Hippocampal formation (tissue), 2 donors: ENCODE measurements at regions not wholly inside any gene's neighbourhood (a gene's known extent, or its start where the extent isn't known, plus 50 kb on each side); places are given as distances from the start of the nearest gene placed in this dataset.

Source experiments
- DNase-seq, 2 donors: peaks; one replicate each; lab custom pipeline; 2025; lab: John Stamatoyannopoulos, UW

GRCh38 chrY:19357249-19357648 lies 387.3 kb downstream of the KDM5D start:
- no peak for DNase-seq

- no peak for DNase-seq
These were observed 387.8 kb downstream of the KDM5D start for GRCh38 chrY:19356735-19357134.

- DNase-seq: no peak
These were observed 389.7 kb downstream of the KDM5D start for GRCh38 chrY:19354857-19355173.

- DNase-seq: no peak
These were observed 390.3 kb downstream of the KDM5D start for GRCh38 chrY:19354061-19354856.

DNA sequence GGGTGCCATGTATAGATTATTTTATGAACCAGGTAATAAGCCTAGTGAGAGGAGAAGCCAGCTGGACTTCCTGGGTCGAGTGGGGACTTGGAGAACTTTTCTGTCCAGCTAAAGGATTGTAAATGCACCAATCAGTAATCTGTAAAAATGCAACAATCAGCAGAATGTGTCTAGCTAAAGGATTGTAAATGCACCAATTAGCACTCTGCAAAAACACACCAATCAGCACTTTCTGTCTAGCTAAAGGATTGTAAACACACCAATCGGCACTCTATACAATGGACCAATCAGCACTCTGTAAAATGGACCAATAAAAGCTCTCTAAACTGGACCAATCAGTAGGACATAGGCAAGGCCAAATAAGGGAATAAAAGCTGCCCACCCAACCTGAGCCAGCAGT lies 392.9 kb downstream of the KDM5D start:
- no peak for DNase-seq

GRCh38 chrY:19321701-19322100 lies 422.8 kb downstream of the KDM5D start:
- DNase-seq: no peak

GRCh38 chrY:19319135-19319534 lies 425.4 kb downstream of the KDM5D start:
- DNase-seq: no peak

DNA sequence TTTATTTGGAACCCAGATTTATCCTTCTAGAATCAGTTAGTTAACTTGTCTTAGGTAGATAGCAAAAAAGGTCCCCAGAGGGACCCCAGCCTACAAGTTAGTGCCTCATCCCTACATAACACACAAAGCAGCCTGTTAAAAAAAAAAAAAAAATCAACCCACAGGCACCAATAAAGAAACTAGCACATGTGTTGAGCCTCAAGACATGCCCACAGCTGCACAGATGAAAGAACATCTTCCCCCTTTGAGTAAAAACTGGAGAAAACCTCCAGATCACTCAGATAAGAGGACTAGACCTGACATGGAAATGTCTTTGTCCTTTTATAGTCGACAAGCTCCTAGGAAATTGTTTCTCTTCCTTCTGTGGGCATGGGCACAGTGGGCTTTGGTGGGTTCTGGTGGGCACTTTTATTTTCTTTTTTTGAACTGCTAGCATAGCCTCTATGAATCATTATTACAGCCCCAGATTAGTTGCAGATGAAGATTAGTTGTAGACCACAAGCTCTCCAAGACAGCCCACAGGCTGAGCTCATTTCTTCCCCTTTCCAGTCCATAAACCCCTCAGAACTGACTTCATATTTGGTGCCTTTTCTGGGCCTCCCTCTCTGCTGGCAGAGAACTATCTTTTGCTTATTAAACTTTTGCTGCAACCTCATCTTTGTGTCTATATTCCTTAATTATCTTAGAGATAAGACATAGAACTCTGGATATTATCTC lies 427.1 kb downstream of the KDM5D start:
- no peak for DNase-seq

DNA sequence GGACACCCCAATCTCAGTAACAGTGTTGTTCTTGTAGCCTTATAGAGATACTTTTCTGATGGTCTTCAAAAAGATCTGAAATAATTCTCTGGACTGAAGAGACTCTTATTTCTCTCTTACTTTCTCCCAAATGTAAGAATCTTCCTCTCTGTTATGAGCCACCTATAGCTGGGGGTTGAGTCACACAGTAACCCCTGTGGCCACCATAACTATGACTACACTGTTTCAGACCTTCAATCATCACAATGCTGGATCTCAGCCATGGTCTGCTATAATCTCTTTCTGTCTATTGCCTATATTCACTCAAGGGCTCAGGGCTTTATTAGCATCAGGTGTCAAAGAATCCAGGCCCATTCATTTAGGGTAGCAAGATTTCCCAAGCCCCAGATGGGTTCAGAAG lies 436.9 kb downstream of the KDM5D start:
- DNase-seq: no peak

- no peak for DNase-seq
These were observed 441.4 kb downstream of the KDM5D start for GRCh38 chrY:19303136-19303535.

DNA sequence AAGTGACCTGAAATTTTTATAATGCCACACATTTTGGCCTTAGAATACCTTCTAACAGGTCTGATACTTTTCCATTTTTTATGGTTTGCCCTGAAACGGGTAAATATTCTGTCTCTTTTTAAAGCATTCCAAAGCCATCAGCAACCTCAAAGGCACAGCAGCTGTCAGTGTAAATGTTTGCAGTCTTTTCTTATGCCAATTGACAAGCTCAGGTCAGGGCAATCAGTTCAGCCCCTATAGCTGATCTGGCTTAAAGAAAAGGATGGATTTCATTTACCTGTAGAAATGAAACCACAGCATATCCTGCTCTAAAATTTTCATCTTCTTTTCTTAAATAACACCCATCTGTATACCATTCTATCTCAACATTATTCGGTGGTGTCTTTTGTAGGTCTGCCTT lies 453.6 kb downstream of the KDM5D start:
- DNase-seq: no peak

DNA sequence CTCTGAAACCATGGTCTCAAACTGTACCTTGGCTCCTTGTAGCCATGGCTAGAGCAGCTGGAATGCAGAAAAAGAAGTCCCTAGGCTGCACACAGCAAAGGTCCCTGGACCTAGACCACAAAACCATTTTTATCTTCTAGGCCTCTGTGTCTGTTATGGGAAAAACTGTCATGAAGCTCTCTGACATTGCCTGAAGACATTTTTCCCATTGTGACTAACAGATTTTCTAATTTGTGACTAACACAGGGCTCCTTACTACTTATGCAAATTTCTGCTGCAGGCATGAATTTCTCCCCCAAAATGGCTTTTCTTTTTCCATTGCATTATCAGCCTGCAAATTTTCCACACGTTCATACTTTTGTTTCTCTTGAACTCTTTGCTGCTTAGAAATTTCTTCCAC lies 470.4 kb downstream of the KDM5D start:
- DNase-seq: no peak

GRCh38 chrY:19268331-19268730 lies 476.2 kb downstream of the KDM5D start:
- no peak for DNase-seq

- DNase-seq: no peak
These were observed 479.1 kb downstream of the KDM5D start for GRCh38 chrY:19265404-19265803.

DNA sequence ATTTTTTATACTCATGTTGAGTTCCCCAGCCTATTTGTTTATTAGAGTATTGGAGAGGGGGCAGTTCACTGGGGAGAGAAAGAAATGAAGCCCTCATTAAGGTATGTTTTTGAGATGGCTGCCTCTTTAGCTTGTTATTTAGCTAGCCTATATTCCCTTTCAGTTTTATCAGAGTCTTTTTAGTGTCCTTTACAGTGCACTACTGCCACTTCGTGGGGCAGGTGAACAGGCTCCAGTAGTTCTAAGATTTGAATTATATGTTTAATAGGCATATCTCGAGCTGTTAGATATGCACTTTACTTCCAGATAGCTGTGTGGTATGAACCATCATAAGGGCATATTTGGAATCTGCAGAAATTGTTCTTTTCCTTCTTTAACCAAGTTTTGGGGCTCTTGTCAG lies 482.2 kb downstream of the KDM5D start:
- DNase-seq: no peak

- no peak for DNase-seq
These were observed 458.9 kb upstream of the HSFY2 start for GRCh38 chrY:19232276-19232994.

- DNase-seq: no peak
These were observed 447.2 kb upstream of the HSFY2 start for GRCh38 chrY:19220784-19221183.

- DNase-seq: no peak
These were observed 435.4 kb upstream of the HSFY2 start for GRCh38 chrY:19208915-19209314.

DNA sequence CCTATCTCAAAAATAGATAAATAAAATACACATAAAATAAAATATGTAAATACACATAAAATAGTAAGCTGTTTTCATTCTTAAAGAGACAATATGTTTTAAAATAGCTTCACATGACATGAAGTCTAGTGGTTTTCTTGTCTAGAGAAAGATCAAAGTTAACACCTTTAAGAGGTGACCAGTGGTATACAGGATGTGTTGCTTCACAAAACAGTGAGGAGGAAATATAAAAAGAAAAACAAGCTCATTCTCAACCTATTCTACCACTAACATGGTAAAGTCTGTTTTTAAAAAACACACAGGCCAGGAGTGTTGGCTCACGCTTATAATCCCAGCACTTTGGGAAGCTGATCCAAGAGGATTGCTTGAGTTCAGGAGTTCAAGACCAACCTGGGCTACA lies 433.5 kb upstream of the HSFY2 start:
- no peak for DNase-seq

DNA sequence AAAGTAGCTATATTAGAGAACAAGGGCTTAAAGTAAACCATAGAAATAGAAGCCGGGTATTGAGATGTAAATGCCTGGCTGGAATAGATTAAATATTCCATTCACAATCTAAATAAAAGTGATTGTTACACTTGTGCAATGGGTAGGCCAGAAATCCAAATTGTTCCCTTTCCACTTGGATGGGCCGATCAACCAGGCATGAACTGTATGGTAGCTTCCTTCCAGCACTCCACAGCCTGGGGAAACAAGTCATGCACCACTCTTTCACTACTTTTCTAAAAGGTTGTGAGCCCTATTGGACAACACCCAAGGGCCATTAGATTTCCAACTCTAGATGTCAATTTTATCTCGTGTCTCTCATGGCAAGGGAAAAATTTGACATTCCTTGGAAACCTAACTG lies 407.3 kb upstream of the HSFY2 start:
- no peak for DNase-seq

DNA sequence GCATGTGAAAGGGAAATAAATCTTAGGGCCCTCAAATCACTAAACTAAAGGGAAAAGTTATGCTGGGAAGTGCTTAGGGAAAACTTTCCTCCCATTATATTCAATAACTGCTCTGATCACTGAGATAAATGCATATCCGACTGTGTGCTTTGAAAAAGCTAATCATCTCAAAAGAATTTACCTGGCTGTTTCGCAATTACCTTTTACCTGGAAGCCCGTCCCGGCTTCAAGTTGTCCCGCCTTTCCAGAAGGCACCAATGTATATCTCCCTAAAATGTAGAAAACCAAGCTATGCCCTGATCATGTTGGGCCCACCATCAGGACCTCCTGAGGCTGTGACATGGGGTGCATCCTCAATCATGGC lies 394.6 kb upstream of the HSFY2 start:
- DNase-seq: no peak

- no peak for DNase-seq
These were observed 394.0 kb upstream of the HSFY2 start for GRCh38 chrY:19167319-19168201.
